PFSK-1 (cell line): ENCODE measurements at regions not wholly inside any gene's neighbourhood (a gene's known extent, or its start where the extent isn't known, plus 50 kb on each side); places are given as distances from the start of the nearest gene placed in this dataset.

Source experiments
- FOXP2 ChIP-seq: optimal IDR thresholded peaks from 2 replicates; pipeline ENCODE3; 2011; ENCODE audit warnings: borderline replicate concordance, control low read depth, inconsistent platforms; ENCODE audit not compliant: insufficient read depth; ENCODE audit errors: extremely low read length, extremely low read depth
- POLR2AphosphoS5 ChIP-seq: IDR thresholded peaks from 2 replicates; pipeline ENCODE4 v1.6.1; 2012; ENCODE audit warnings: low read depth, mild to moderate bottlenecking, control low read depth, low read length, moderate library complexity
- REST ChIP-seq, 2 experiments: IDR thresholded peaks; 2 replicates each; pipeline versions ENCODE4 v1.6.1 to v1.8.0; 2011 to 2012; ENCODE audit warnings: low read depth in 2 of 2, low read length in 2 of 2, control low read depth in 1 of 2, inconsistent platforms in 1 of 2, mild to moderate bottlenecking in 1 of 2, moderate library complexity in 1 of 2; ENCODE audit not compliant: insufficient read depth in 1 of 2
- SIN3A ChIP-seq: IDR thresholded peaks from 2 replicates; pipeline ENCODE4 v1.6.1; 2012; ENCODE audit warnings: mild to moderate bottlenecking, low read length, moderate library complexity, borderline replicate concordance; ENCODE audit not compliant: insufficient read depth
- TAF1 ChIP-seq: IDR thresholded peaks from 2 replicates; pipeline ENCODE4 v1.6.1; 2012; ENCODE audit warnings: low read length, control low read depth, borderline replicate concordance; ENCODE audit not compliant: insufficient read depth

GRCh38 chr12:105716621-105717020 is 386.1 kb downstream of the C12orf75 start:
- TF ChIP-seq REST (IDR thresholded peaks at IDR 0.05; ENCODE audit: insufficient read depth in 1 of 2, low read depth in 2 of 2, low read length in 2 of 2), result no peak
- TF ChIP-seq FOXP2, result no peak
- TF ChIP-seq SIN3A, result no peak
- no peak for TF ChIP-seq TAF1
- TF ChIP-seq POLR2AphosphoS5, result no peak

- no peak for TF ChIP-seq POLR2AphosphoS5
Measured at GRCh38 chr12:105721051-105721825, 390.7 kb downstream of the C12orf75 start.

- no peak for TF ChIP-seq FOXP2
- no peak for TF ChIP-seq SIN3A
- no peak for TF ChIP-seq POLR2AphosphoS5
- no peak for TF ChIP-seq TAF1
- TF ChIP-seq REST (IDR thresholded peaks at IDR 0.05; ENCODE audit: insufficient read depth in 1 of 2, low read depth in 2 of 2, low read length in 2 of 2), result no peak
Measured at GRCh38 chr12:105721891-105722290, 391.4 kb downstream of the C12orf75 start.

GRCh38 chr12:105723066-105723465 is 392.6 kb downstream of the C12orf75 start:
- no peak for TF ChIP-seq FOXP2
- TF ChIP-seq TAF1, result no peak
- TF ChIP-seq POLR2AphosphoS5, result no peak
- TF ChIP-seq REST (IDR thresholded peaks at IDR 0.05; ENCODE audit: insufficient read depth in 1 of 2, low read depth in 2 of 2, low read length in 2 of 2), result no peak
- TF ChIP-seq SIN3A, result no peak

- TF ChIP-seq REST (IDR thresholded peaks at IDR 0.05; ENCODE audit: insufficient read depth in 1 of 2, low read depth in 2 of 2, low read length in 2 of 2), result no peak
- no peak for TF ChIP-seq POLR2AphosphoS5
- TF ChIP-seq SIN3A, result no peak
- TF ChIP-seq TAF1, result no peak
- TF ChIP-seq FOXP2, result no peak
Measured at GRCh38 chr12:105723494-105723893, 393.0 kb downstream of the C12orf75 start.
